ENCODE measurements at regions not wholly inside any gene's neighbourhood (a gene's known extent, or its start where the extent isn't known, plus 50 kb on each side); places are given as distances from the start of the nearest gene placed in this dataset.

DNA sequence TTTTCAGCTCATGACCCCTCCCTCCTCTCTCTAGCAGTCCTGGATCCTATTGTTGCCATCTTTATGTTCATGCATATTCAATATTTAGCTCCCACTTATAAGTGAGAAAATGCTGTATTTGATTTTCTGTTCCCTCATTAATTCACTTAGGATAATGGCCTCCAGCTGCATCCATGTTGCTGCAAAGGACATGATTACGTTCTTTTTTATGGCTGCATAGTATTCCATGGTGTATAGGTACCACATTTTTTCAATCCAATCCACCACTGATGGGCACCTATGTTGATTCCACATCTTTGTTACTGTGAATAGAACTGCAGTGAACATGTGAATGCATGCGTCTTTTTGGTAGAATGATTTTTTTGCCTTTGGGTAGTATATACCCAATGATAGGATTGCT, 188.4 kb downstream of the FOXL1 start:
- no peak for TF ChIP-seq POLR2AphosphoS5 (IDR thresholded peaks at IDR 0.05; ENCODE audit: low read depth, low read length)
- TF ChIP-seq, protein P1, sequence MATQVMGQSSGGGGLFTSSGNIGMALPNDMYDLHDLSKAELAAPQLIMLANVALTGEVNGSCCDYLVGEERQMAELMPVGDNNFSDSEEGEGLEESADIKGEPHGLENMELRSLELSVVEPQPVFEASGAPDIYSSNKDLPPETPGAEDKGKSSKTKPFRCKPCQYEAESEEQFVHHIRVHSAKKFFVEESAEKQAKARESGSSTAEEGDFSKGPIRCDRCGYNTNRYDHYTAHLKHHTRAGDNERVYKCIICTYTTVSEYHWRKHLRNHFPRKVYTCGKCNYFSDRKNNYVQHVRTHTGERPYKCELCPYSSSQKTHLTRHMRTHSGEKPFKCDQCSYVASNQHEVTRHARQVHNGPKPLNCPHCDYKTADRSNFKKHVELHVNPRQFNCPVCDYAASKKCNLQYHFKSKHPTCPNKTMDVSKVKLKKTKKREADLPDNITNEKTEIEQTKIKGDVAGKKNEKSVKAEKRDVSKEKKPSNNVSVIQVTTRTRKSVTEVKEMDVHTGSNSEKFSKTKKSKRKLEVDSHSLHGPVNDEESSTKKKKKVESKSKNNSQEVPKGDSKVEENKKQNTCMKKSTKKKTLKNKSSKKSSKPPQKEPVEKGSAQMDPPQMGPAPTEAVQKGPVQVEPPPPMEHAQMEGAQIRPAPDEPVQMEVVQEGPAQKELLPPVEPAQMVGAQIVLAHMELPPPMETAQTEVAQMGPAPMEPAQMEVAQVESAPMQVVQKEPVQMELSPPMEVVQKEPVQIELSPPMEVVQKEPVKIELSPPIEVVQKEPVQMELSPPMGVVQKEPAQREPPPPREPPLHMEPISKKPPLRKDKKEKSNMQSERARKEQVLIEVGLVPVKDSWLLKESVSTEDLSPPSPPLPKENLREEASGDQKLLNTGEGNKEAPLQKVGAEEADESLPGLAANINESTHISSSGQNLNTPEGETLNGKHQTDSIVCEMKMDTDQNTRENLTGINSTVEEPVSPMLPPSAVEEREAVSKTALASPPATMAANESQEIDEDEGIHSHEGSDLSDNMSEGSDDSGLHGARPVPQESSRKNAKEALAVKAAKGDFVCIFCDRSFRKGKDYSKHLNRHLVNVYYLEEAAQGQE (IDR thresholded peaks at IDR 0.05; ENCODE audit: insufficient read depth in 1 of 2, low read depth in 2 of 2, low read length in 2 of 2), result no peak
